ENCODE measurements at regions not wholly inside any gene's neighbourhood (a gene's known extent, or its start where the extent isn't known, plus 50 kb on each side); places are given as distances from the start of the nearest gene placed in this dataset.

GRCh38 chr7:12881712-12882111 lies 194.3 kb downstream of the ARL4A start:
- DNase-seq (ENCODE audit: low read depth): no peak
- no peak overlapping the region for H3K4me3 ChIP-seq (ENCODE audit: control insufficient read depth, low read depth, low read length)

GRCh38 chr7:12882710-12883109 lies 195.3 kb downstream of the ARL4A start:
- no peak for DNase-seq (ENCODE audit: low read depth)
- TF ChIP-seq CTCF (IDR thresholded peaks at IDR 0.05; ENCODE audit: control insufficient read depth, insufficient read depth, low read depth, low read length, missing control alignments): no peak

More at GRCh38 chr7:12881712-12882111, 194.3 kb downstream of the ARL4A start:
- no peak for TF ChIP-seq CTCF (IDR thresholded peaks at IDR 0.05; ENCODE audit: control insufficient read depth, insufficient read depth, low read depth, low read length, missing control alignments)

DNA sequence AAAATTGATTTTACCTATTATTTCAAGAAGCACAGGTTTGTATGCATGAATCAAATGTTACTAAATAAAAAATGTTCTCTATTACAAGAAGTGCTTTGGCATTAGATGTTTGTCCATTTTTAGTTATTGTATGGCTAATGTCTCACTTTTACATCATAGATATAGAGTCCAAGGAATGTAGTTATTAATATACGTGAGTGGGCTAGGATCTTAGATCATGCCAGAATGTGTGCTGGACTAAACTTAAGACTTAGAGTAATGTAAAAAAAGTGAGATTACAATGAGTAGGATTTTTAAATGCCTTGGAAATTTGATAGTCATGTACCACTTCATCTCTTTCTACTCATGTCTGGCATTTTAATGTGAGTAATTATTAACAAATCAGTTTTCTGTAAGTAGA lies 196.6 kb downstream of the ARL4A start:
- no peak overlapping the region for H3K4me3 ChIP-seq (ENCODE audit: control insufficient read depth, low read depth, low read length)
- DNase-seq (ENCODE audit: low read depth): no peak
- no peak for TF ChIP-seq CTCF (IDR thresholded peaks at IDR 0.05; ENCODE audit: control insufficient read depth, insufficient read depth, low read depth, low read length, missing control alignments)

More at GRCh38 chr7:12882710-12883109, 195.3 kb downstream of the ARL4A start:
- H3K4me3 ChIP-seq (ENCODE audit: control insufficient read depth, low read depth, low read length): no peak overlapping the region

DNA sequence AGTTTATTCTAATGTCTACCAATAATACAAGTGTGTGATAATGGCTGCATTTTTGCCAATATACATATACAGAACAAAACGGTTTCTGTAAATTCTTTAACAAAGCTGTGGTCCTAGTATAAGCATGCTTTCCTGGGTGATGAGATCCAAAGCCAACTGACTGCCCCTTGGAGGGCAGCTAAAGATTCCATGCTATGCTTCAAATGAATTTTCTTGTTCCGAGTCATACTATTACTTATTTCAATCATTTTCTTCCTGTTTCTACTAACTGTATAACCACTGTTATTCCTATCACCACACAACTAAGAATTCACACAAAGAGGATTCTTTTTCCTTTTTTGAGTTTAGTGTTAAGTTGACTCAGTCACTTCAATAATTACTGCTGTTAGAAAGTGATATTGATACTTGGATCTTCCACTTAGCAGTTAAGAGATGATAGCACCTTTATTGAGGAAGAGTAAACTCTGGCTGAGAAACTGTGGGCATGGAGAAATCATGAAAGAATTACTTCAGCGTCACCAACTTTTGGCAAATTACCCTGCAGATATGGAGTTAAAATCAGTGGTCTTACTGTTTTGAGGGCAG lies 197.5 kb downstream of the ARL4A start:
- DNase-seq (ENCODE audit: low read depth): no peak
- no peak overlapping the region for H3K4me3 ChIP-seq (ENCODE audit: control insufficient read depth, low read depth, low read length)
- no peak for TF ChIP-seq CTCF (IDR thresholded peaks at IDR 0.05; ENCODE audit: control insufficient read depth, insufficient read depth, low read depth, low read length, missing control alignments)

DNA sequence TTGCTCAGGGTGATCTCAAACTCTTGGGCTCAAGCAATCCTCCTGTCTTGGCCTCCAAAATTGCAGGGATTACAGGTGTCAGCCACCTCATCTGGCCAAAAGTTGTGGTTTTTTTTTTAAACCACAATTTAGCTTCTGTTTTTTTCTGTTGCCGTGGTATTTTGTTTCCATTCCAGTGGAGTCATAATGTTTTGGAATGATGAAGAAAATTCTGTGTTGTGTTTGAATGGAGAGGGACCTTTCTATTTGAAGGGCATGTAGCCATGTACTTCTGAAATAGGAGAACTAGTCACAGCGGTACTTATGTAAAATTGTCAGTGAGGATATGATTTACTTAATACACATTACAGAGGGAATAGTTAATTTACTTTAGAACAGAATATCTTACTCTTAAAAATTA lies 201.3 kb downstream of the ARL4A start:
- DNase-seq (ENCODE audit: low read depth): peak; percentile 29

DNA sequence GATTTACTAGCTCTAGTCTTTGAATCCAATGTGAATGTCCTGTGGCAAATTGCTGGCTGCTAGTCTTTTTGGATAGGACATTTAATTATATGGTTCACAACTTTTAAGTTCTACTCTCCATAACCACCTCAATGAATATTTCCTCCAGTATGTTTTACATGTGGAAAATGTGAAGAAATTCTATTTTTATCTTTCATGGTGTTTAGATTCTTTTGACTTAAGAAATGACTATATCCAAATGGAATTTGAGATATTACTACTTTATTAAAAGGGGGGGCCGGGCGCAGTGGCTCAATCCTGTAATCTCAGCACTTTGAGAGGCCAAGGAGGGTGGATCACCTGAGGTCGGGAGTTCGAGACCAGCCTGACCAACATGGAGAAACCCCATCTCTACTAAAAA lies 202.0 kb downstream of the ARL4A start:
- peak; percentile 10 for DNase-seq (ENCODE audit: low read depth)
- H3K4me3 ChIP-seq (ENCODE audit: control insufficient read depth, low read depth, low read length): no peak overlapping the region
- no peak for TF ChIP-seq CTCF (IDR thresholded peaks at IDR 0.05; ENCODE audit: control insufficient read depth, insufficient read depth, low read depth, low read length, missing control alignments)

More for the DNA sequence above, 201.3 kb downstream of the ARL4A start:
- no peak for TF ChIP-seq CTCF (IDR thresholded peaks at IDR 0.05; ENCODE audit: control insufficient read depth, insufficient read depth, low read depth, low read length, missing control alignments)
- H3K4me3 ChIP-seq (ENCODE audit: control insufficient read depth, low read depth, low read length): no peak overlapping the region

All from AG09309 (cell line).